D721Med (cell line): ENCODE measurements at regions not wholly inside any gene's neighbourhood (a gene's known extent, or its start where the extent isn't known, plus 50 kb on each side); places are given as distances from the start of the nearest gene placed in this dataset.

Experiments
- DNase-seq: peaks from one replicate; pipeline ENCODE4 v3.0.0; 2011; ENCODE audit warnings: low spot score; ENCODE audit not compliant: insufficient read length
- FAIRE-seq: peaks from 2 replicates; lab custom pipeline; 2011; peaks lifted over from hg19 to GRCh38; lab: Jason Lieb, UNC
- CTCF ChIP-seq: IDR thresholded peaks from 2 replicates; pipeline ENCODE4 v1.5.1; 2012; ENCODE audit warnings: mild to moderate bottlenecking, control low read depth; ENCODE audit not compliant: insufficient read depth; ENCODE audit errors: missing control alignments

- no peak for TF ChIP-seq CTCF
- FAIRE-seq = no peak
- DNase-seq = no peak
Measured at GRCh38 chr2:139354518-139354917, 574.3 kb upstream of the NXPH2 start.

GRCh38 chr2:139353874-139354273, 573.7 kb upstream of the NXPH2 start:
- no peak for DNase-seq
- no peak for FAIRE-seq
- no peak for TF ChIP-seq CTCF

- FAIRE-seq (no peak), DNase-seq (no peak)
- no peak for TF ChIP-seq CTCF
Measured at GRCh38 chr2:139317259-139317658, 537.1 kb upstream of the NXPH2 start.

GRCh38 chr2:139314059-139314458, 533.9 kb upstream of the NXPH2 start:
- no peak for TF ChIP-seq CTCF

GRCh38 chr2:139296672-139297209, 516.6 kb upstream of the NXPH2 start:
- no peak for DNase-seq
- FAIRE-seq = no peak
- no peak for TF ChIP-seq CTCF

More at GRCh38 chr2:139314059-139314458, 533.9 kb upstream of the NXPH2 start:
- no peak for DNase-seq
- no peak for FAIRE-seq

GRCh38 chr2:139293992-139294548, 513.9 kb upstream of the NXPH2 start:
- no peak for TF ChIP-seq CTCF
- DNase-seq = no peak
- no peak for FAIRE-seq

GRCh38 chr2:139281124-139281523, 500.9 kb upstream of the NXPH2 start:
- FAIRE-seq = no peak
- no peak for TF ChIP-seq CTCF
- no peak for DNase-seq
